DND-41 (cell line): ENCODE measurements at regions not wholly inside any gene's neighbourhood (a gene's known extent, or its start where the extent isn't known, plus 50 kb on each side); places are given as distances from the start of the nearest gene placed in this dataset.
"Not testable (repeated sequence)": the region's sequence is repeated elsewhere in the genome, so short reads cannot be mapped to it uniquely, and the experiment has no call there.

Experiments
- ATAC-seq: fragments of 200-7000 bp; cut with Tn5 transposase; 3 replicates; pipeline ENCODE4 v1.9.1; 2021; ENCODE audit warnings: low read depth; ENCODE audit not compliant: insufficient read depth
- DNase-seq: peaks from one replicate; pipeline ENCODE4 v3.0.0-alpha.2; 2020
- H2AFZ ChIP-seq: 2 replicates; pipeline ENCODE4 v1.6.0; 2012; ENCODE audit warnings: low read depth, low read length
- H3K27ac ChIP-seq: 2 replicates; pipeline ENCODE4 v1.5.1; 2012; ENCODE audit warnings: low read length, inconsistent platforms
- H3K27me3 ChIP-seq: fragments of 200-600 bp; sonication (generic); 2 replicates; pipeline ENCODE4 v1.6.0; 2012; ENCODE audit warnings: low read length, mild to moderate bottlenecking, inconsistent platforms; ENCODE audit not compliant: insufficient read depth, poor library complexity
- H3K36me3 ChIP-seq: 2 replicates; pipeline ENCODE4 v1.5.1; 2012; ENCODE audit warnings: low read length, inconsistent platforms; ENCODE audit not compliant: insufficient read depth
- H3K4me1 ChIP-seq: 2 replicates; pipeline ENCODE4 v1.5.1; 2012; ENCODE audit warnings: mild to moderate bottlenecking, low read length; ENCODE audit not compliant: insufficient read depth
- H3K4me2 ChIP-seq: 2 replicates; pipeline ENCODE4 v1.6.0; 2012; ENCODE audit warnings: mild to moderate bottlenecking, moderate library complexity, low read length, inconsistent platforms; ENCODE audit not compliant: insufficient read depth
- H3K4me3 ChIP-seq, 2 experiments: fragments of 200-600 bp in 1 of 2; shearing (Covaris generic) in 1 of 2; 2 replicates each; pipeline ENCODE4 v1.5.1; 2012 to 2016; ENCODE audit warnings: inconsistent platforms in 2 of 2, low read length in 2 of 2, mild to moderate bottlenecking in 2 of 2, low read depth in 1 of 2, moderate library complexity in 1 of 2
- H3K79me2 ChIP-seq: 2 replicates; pipeline ENCODE4 v1.6.0; 2012; ENCODE audit warnings: low read length, inconsistent platforms; ENCODE audit not compliant: insufficient read depth
- H3K9ac ChIP-seq: 2 replicates; pipeline ENCODE4 v1.6.0; 2012; ENCODE audit warnings: low read depth, mild to moderate bottlenecking, inconsistent platforms, low read length, moderate library complexity
- H3K9me3 ChIP-seq: 2 replicates; pipeline ENCODE4 v1.5.1; 2012; ENCODE audit warnings: low read length, moderate library complexity, mild to moderate bottlenecking, inconsistent platforms; ENCODE audit not compliant: insufficient read depth, severe bottlenecking
- H4K20me1 ChIP-seq: 2 replicates; pipeline ENCODE4 v1.6.0; 2012; ENCODE audit warnings: low read length; ENCODE audit not compliant: insufficient read depth
- EZH2 ChIP-seq: IDR thresholded peaks from 3 replicates; pipeline ENCODE4 v1.6.1; 2012; ENCODE audit warnings: borderline replicate concordance, low read depth, mild to moderate bottlenecking, moderate library complexity, low read length, inconsistent platforms; ENCODE audit not compliant: severe bottlenecking
- TF ChIP-seq, protein P1 (sequence below): IDR thresholded peaks from 2 replicates; pipeline ENCODE4 v1.5.1; 2012; ENCODE audit warnings: borderline replicate concordance, low read length, moderate library complexity, mild to moderate bottlenecking; ENCODE audit not compliant: poor library complexity, severe bottlenecking; ENCODE audit errors: extremely low read depth

DNA sequence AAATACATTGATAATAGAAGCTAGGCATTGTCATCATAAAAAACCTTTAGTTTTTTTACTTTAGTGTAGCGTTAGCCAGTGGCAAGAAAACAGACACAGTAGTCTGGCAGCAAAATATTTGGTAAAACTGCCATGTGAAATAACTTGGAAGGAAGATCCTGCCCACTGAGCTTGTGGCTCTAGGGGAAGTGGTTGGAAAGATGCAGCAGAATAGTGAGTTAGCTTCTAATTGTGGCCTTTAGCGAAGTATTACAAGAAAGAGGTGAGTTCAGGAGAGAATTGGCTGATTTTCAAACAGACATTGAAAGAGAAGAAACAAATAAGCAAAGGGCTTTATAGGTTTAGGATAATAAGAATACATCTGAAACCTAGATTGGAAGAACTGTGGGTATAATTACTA is 1887.8 kb upstream of the CELF4 start:
- Histone ChIP-seq H3K27ac (peak overlapping the region; percentile 66), H3K79me2 (no peaks in the 10 kb centered on the region), H3K9me3 (no peaks in the 10 kb centered on the region), H3K4me2 (peak overlapping the region; percentile 52), H3K36me3 (no peaks in the 10 kb centered on the region), H4K20me1 (no peaks in the 10 kb centered on the region), H3K4me1 (peaks cover 20% of the 10 kb centered on the region), H3K27me3 (no peaks in the 10 kb centered on the region), H3K4me3 (no peak overlapping the region), H3K9ac (peak overlapping the region; percentile 31), H2AFZ (peak overlapping the region; percentile 60)
- DNase-seq (no peak), ATAC-seq (peak; percentile 60)
- no peak for TF ChIP-seq EZH2
- TF ChIP-seq, protein P1, sequence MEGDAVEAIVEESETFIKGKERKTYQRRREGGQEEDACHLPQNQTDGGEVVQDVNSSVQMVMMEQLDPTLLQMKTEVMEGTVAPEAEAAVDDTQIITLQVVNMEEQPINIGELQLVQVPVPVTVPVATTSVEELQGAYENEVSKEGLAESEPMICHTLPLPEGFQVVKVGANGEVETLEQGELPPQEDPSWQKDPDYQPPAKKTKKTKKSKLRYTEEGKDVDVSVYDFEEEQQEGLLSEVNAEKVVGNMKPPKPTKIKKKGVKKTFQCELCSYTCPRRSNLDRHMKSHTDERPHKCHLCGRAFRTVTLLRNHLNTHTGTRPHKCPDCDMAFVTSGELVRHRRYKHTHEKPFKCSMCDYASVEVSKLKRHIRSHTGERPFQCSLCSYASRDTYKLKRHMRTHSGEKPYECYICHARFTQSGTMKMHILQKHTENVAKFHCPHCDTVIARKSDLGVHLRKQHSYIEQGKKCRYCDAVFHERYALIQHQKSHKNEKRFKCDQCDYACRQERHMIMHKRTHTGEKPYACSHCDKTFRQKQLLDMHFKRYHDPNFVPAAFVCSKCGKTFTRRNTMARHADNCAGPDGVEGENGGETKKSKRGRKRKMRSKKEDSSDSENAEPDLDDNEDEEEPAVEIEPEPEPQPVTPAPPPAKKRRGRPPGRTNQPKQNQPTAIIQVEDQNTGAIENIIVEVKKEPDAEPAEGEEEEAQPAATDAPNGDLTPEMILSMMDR, result no peak

DNA sequence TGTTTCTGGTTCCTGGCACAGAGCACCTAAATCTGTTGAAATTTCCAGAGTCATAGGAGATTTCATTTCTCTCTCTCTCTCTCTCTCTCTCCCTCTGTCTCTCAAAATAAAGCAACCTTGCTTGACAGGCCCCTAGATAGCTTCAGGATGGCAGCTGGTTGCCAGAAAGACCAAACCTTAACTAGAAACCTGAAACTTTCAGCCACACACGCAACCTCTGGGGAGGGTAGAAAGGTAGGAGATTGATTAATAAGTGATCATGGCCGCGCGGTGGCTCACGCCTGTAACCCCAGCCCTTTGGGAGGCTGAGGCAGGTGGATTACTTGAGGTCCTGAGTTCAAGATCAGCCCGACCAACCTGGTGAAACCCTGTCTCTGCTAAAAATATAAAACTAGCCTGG is 1885.4 kb upstream of the CELF4 start:
- no peak for ATAC-seq
- Histone ChIP-seq H4K20me1 (no peaks in the 10 kb centered on the region), H3K27ac (no peak overlapping the region)

DNA sequence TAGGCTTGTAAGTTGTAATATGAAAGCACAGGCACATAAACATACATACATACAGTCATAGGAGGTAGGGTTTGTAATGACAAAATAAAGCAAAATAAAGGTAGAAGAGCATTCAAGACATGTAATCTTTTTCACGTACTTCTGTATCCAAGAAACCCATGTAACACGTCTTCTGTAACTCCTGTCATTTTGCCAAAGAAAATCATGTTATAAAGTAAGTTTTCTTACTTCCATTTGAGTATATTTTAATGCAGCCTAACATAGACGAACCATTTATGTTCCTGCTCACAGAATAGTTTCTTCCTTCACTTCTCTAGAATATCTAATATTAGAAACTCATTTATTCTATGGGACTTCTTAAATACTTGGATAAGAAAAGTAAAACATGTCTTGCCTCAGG is 1884.0 kb upstream of the CELF4 start:
- H3K4me1 ChIP-seq, result peaks cover 21% of the 10 kb centered on the region
- H3K4me2 ChIP-seq, result no peak overlapping the region
- H3K36me3 ChIP-seq, result no peaks in the 10 kb centered on the region
- H3K27ac ChIP-seq, result no peak overlapping the region
- H3K4me3 ChIP-seq, result no peak overlapping the region
- no peak overlapping the region for H2AFZ ChIP-seq
- H3K79me2 ChIP-seq, result no peaks in the 10 kb centered on the region
- TF ChIP-seq, protein P1, result no peak
- no peaks in the 10 kb centered on the region for H4K20me1 ChIP-seq
- no peak for DNase-seq
- H3K9me3 ChIP-seq, result no peaks in the 10 kb centered on the region
- ATAC-seq, result no peak
- H3K9ac ChIP-seq, result no peak overlapping the region
- H3K27me3 ChIP-seq, result no peaks in the 10 kb centered on the region

More for the DNA sequence above, 1885.4 kb upstream of the CELF4 start:
- no peak overlapping the region for H3K9ac ChIP-seq
- no peak overlapping the region for H2AFZ ChIP-seq
- H3K4me3 ChIP-seq, result no peak overlapping the region
- no peaks in the 10 kb centered on the region for H3K36me3 ChIP-seq
- no peak overlapping the region for H3K4me2 ChIP-seq
- TF ChIP-seq, protein P1, result no peak
- no peak for TF ChIP-seq EZH2
- DNase-seq, result no peak
- peaks cover 20% of the 10 kb centered on the region for H3K4me1 ChIP-seq
- no peaks in the 10 kb centered on the region for H3K79me2 ChIP-seq
- H3K27me3 ChIP-seq, result no peaks in the 10 kb centered on the region
- H3K9me3 ChIP-seq, result no peaks in the 10 kb centered on the region

DNA sequence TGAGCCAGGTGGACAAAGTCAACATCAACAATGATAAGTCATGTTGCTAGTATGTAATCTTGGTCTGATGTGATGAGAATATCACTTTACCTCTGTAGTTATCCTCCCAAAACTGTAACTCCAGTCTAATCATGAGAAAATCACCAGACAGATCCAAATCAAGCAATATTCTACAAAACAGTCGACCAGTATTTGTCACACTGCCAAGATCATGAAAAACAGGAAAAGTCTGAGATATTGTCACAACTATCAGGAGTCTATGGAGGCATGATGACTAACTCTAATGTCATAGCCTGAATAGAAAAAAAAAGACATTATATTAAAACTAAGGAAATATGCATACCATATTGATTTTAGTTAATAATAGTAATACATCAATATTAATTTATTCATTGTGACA is 1883.3 kb upstream of the CELF4 start:
- H3K36me3 ChIP-seq, result no peaks in the 10 kb centered on the region
- H3K4me3 ChIP-seq, result no peak overlapping the region
- H3K27me3 ChIP-seq, result no peaks in the 10 kb centered on the region
- H3K4me2 ChIP-seq, result no peak overlapping the region
- TF ChIP-seq EZH2, result no peak
- TF ChIP-seq, protein P1, result no peak
- DNase-seq (no peak), ATAC-seq (no peak)
- H4K20me1 ChIP-seq, result no peaks in the 10 kb centered on the region
- no peak overlapping the region for H3K9ac ChIP-seq
- H3K79me2 ChIP-seq, result no peaks in the 10 kb centered on the region
- H2AFZ ChIP-seq, result no peak overlapping the region
- no peaks in the 10 kb centered on the region for H3K9me3 ChIP-seq
- H3K4me1 ChIP-seq, result peaks cover 15% of the 10 kb centered on the region
- H3K27ac ChIP-seq, result no peak overlapping the region

DNA sequence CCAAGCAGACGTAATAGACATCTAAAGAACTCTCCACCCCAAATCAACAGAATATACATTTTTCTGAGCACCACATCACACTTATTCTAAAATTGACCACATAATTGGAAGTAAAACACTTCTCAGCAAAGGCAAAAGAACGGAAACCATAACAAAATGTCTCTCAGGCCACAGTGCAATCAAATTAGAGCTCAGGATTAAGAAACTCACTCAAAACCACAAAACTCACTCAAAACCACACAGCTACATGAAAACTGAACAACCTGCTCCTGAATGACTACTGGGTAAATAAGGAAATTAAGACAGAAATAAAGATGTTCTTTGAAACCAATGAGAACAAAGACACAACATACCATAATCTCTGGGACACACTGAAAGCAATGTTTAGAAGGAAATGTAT is 1879.4 kb upstream of the CELF4 start:
- not testable (repeated sequence) for ATAC-seq, H3K36me3 ChIP-seq, H3K4me3 ChIP-seq, H3K4me1 ChIP-seq, H3K27me3 ChIP-seq, H3K9me3 ChIP-seq, H2AFZ ChIP-seq, H3K4me2 ChIP-seq, DNase-seq, H3K27ac ChIP-seq, H4K20me1 ChIP-seq, H3K9ac ChIP-seq, H3K79me2 ChIP-seq
